Frontal cortex (tissue), 3 donors: ENCODE measurements at regions not wholly inside any gene's neighbourhood (a gene's known extent, or its start where the extent isn't known, plus 50 kb on each side); places are given as distances from the start of the nearest gene placed in this dataset.

Source experiments
- DNase-seq, 2 donors: peaks; one replicate each; pipeline ENCODE4 v3.0.0; 2012; ENCODE audit warnings: low spot score in 2 of 2
- FAIRE-seq: peaks from 2 replicates; lab custom pipeline; 2012; peaks lifted over from hg19 to GRCh38; lab: Jason Lieb, UNC
- donor health status: control.
- donor health status: control.
- donor health status: control.

GRCh38 chr20:57061051-57061900 lies 205.2 kb downstream of the BMP7 start:
- DNase-seq (peak in 1 of 2 donors; percentile 32), FAIRE-seq (no peak)

DNA sequence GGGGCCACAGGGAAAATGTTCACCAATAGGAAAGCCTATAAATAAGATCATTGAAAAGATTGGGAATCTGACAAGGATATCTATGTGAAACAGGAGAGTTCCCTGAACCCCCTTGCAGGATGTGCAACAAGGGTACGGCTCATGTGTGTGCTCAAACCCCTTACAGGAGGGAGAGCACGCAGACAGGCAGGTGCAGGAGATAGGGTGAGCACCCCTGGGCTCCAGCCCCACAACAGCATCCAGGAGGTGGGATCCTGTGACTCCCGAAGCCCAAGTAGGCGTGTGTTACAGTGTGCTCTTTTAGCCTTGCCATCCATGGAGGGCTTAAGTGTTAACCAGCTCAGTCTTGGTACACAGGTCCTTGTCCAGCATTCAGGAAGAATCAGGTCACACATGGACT lies 204.2 kb downstream of the BMP7 start:
- FAIRE-seq (no peak), DNase-seq (no peak)

DNA sequence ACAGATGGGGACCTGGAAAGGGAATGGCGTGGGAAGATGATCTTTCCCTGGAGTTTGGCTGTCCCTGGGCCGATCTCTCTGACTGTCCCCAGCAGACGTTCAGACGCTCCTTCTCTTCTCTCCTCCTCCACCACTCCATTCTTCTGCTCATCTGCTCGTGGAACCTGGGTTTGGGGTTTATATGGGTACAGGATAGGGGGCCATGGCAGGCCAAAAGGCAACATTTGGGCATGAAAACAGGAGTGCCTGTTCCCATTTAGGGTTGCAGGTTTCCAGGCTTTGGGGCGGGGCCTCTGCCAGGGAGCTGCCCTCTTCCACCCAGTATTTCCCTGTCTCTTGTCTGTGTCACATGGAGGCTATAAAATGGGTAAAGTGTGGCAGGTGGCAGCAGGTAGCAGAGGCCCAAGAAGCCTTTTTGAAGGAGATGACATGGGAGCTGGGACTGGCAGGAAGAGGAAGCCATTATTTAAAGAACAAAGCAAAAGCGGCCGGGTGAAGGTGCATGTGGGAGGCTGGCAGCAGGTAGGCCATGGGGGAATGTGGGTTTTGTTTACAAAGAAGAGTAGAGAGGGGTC lies 203.7 kb downstream of the BMP7 start:
- DNase-seq (no peak), FAIRE-seq (no peak)

GRCh38 chr20:57064836-57065235 lies 201.6 kb downstream of the BMP7 start:
- DNase-seq (no peak), FAIRE-seq (no peak)

DNA sequence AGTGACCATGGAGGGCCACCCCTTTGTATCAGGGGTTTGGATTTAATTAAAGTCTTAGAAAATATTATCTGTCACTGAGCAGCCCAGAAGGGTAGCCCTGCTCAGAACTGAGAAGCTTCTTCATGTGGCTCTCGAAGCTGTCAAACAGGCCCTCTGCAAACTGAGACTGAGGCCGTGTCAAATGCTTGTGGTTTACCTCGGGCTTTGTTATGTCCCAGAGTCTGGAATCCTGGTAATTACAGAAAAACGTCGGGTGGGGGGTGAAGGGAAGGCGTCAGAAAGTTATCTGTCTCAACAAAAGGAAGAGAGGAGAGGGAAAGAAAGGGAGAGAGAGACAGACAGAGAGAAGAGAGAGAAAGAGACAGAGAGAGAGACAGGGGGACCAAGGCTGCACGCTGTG lies 200.8 kb downstream of the BMP7 start:
- DNase-seq (no peak), FAIRE-seq (no peak)

DNA sequence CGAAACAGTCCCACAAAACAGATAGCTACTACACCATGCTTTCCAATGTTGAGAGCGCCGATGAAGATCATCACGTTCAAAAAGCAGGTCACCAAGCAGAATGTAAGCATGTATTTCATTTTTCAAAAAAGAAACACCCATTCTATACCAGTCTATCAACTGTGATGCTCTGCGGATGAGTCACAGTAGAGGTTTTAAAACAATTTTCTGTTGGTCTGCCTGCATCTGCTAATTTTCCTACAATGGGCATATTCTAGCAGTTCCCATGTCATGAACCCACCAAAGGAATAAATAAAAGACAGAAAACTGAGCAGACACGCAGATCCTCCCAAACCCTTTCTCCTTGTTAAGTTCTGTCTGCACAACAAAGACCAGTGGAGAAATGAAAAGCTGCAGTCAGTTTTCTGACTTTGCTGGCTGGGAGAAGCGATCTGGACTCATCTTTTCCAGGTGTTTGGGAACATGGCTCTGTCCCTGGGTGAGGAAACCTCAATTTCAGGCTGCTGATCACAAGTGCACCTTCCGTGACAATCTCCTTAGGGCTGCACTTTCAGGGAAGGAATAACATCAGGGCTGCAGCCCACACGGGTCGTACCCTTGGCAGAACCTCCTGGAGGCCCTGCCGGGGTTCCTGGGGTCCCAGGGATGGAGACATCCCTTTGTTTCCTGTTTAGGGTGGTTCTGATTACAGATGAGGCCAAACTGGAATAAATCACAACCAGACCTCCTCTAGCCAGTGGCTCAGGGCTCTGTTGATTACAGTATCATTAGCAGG lies 200.1 kb downstream of the BMP7 start:
- DNase-seq: no peak
- FAIRE-seq: no peak

GRCh38 chr20:57069442-57069841 lies 197.0 kb downstream of the BMP7 start:
- FAIRE-seq: no peak

DNA sequence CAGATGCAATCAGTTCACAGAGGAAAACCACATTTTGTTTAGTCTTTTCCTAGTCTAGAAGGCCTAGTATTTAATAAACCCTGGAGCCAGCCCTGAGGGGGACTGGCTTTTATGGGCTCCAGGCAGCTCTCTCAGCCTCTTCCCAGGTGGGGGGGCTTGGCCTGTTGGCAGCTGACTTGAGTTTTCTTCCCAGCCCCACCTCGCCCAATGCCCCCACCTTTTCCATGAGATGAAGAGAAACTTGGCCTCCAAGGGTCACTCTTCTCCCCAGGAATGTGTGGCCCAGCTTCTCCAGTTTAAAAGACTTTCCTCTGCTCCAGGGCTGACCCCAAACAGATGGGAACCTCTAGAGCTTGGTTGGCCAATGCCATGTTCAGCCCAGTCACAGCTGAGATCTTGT lies 196.1 kb downstream of the BMP7 start:
- no peak for DNase-seq
- FAIRE-seq: no peak

More at GRCh38 chr20:57069442-57069841, 197.0 kb downstream of the BMP7 start:
- no peak for DNase-seq

DNA sequence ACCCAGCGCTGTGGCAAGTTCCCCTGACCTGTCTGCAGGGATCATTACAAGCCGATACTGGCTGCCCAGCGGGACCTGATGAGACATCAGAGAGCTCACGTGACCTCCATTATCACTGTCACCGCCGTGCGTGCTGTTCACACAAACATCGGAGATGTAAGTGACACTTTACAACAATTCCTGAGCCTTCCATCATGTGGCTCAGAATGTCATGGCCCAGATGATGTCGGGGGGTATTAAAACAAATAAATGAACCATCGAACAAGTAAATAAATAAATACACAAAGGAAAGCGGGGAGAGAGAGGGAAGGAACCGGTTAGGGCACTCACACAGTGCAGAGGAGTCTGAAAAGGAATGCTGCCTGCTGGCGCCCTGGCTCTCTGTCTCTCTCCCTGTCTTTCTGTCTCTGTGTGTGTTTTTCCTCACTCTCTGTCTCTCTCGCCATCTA lies 195.1 kb downstream of the BMP7 start:
- FAIRE-seq: no peak

DNA sequence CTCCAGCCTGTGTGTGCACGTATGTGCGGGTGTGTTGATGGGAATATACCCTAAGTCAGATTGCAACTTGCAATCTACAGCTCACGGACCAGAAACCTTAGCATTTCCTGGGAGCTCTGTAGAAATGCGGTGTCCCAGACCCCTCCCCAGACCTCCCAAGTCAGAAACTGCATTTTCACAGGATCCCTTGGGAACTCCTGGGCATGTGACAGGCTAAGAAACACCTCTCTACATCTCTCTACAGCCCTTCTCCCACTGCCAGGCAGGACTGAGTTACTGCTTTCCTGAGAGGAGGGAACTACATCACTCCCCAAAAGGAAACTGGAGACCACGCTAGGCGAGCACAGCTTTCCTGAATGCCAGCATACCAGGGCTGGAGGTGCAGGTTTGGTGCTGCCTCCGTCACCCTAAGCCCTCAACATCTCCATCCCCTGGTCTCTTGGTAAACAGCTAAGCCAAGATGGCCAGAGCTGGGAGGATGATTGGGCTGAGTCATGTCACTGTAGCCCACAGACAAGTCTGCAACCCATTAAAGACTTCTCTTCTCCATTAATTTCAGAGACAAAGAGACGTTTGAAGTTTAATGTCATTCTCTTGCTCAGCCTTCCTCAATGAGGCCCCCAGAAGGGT lies 194.4 kb downstream of the BMP7 start:
- FAIRE-seq (no peak), DNase-seq (no peak)

More for the DNA sequence above, 195.1 kb downstream of the BMP7 start:
- no peak for DNase-seq

DNA sequence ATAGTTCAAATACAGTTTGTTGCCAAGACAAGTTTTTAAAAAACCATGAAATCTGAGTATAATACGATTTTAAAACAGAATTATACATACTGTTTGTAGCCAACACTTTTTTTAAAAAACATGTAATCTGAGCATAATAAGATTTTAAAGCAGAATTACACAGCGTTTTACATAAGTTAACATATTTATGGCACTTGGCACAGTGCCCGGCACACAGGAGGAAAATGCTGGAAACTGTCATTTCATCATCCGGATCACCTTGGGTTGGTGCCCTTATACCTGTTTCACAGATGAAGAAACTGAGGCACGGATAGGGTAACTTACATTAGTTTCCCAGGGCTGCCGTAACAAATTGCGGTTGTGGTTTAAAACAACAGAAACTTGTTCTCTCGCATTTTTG lies 193.0 kb downstream of the BMP7 start:
- no peak for FAIRE-seq
- DNase-seq: no peak

- no peak for FAIRE-seq
- DNase-seq: no peak
These were observed 192.1 kb downstream of the BMP7 start for GRCh38 chr20:57074386-57074785.

DNA sequence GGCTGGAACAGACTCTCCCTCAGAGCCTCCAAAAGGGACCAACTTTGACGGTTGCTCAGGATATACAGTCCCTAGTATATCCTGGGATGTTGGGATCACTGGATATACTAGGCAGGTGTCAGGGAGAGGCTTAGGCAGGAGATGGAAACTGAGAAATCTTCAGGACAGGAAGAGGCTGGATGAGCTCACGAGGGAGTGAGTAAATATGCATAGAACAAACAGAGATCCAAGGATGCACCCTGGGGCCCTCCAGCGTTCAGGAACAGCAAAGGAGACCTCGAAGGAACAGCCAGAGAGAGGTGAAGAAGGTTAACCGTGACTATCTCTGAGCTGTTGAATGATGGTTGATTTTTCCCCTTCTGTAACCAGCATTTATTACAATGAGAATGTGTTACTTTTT lies 191.3 kb downstream of the BMP7 start:
- DNase-seq (no peak), FAIRE-seq (no peak)

DNA sequence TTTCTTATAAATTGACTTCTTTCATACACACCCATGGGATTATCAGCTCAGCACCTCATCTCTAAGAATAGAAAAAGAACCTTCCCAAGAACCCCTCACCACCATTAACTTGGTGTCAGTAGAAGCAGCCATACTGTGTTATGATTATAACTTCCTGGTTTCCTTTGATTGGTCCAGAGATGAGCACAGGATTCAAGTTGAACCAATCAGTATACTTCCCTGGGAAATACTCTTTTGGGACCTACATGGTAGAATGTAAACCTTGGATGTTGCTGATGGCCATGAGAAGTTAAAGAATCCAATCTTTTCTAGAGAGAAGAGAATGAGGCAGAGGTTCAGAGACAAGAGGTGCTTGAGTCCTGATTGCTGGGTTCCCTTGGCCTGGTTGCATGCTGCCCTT lies 190.8 kb downstream of the BMP7 start:
- FAIRE-seq (no peak), DNase-seq (no peak)

DNA sequence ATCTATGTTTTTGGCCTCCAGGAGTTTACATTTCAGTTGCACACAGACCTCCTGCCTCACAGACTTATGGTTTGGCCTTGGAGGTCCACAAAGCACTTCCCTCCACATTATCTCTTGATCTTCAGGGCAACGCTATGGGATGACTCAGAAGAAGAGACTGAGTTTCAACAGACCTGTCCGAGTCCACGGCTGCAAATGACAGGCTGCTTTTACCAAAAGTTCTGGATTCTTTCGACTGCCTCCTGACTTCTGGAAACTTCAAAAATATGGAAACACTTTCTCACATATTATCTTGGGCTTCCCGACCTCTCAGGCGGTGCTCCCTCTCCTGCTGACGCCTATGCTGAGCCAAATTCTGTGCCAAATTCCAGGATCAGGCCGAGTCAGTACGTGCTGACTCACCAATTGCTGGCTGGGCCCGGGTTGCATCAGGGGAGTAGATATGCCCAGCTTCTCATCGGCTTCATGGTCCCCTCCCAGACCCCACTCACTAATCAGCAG lies 190.2 kb downstream of the BMP7 start:
- no peak for FAIRE-seq
- DNase-seq: no peak

DNA sequence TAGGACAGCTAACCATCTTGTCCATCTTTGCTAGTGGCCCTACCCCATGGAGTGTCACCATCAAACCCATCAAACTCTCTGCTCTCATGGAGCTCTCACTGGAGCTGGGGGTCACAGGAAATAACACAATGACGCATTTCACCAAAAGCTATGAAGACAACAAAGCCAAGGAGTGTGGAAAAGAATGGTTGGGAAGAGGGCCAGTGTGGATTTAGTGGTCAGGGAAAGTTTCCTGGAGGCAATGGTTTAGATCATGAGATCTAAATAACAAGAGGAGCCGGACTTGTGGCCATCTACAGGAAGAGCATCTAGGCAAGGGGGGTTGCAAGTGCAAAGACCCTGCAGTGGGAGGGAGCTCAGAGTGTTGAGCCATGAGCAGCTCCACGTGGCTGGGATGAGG lies 189.5 kb downstream of the BMP7 start:
- FAIRE-seq: no peak
- no peak for DNase-seq

DNA sequence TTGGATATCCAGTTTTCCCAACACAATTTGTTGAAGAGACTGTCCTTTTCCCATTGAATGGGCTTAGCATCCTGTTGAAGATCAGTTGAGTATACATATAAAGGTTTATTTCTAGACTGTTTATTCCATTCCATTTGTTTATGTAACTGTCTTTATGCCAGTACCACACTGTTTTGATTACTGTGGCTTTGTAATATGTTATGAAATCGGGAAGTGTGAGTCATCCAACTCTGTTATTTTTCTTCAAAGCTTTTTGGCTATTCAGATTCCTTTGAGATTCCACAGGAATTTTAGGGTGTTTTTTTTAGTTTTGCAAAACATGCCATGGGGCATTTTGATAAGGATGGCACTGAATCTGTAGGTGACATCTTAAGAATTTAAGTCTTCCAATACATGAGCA lies 188.3 kb downstream of the BMP7 start:
- FAIRE-seq (no peak), DNase-seq (no peak)

DNA sequence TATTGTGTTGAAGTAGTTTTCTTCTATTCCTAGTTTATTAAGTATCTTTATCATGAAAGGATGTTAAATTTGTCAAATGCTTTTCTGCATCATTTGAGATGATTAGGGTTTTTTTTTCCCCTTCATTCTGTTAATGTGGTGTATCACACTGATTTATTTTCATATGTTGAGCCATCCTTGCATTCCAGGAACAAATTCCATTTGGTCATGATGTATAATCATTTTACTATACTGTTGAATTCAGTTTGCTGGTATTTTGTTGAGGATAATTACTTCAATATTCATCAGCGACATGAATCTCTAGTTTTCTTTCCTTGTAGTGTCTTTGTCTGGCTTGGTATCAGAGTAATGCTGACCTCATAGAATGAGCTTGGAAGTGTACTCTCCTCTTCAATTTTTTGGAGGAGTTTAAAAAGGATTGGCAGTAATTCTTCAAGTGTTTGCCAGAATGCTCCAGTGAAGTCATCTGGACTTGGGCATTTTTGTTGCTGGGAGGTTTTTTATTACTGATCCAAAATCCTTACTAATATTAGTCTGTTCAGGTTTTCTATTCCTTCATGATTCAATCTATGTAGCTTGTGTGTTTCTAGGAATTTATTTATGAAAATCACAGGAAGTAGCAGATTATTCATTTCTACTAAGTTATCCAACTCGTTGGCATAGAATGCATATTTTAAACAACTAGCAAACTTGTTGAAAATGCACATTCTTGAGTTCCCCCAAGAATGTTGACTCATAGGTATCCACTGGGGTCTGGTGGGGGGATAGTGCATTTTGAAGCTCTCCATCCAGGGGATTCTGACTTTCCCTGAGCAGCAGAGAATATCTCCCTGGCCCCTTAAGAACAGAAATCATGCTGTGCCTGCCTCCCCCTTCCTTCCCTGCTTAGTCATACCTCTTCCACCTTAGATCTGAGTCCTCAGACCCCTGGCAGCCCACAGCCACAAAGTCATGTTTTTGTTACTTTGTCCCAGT lies 187.1 kb downstream of the BMP7 start:
- FAIRE-seq: no peak
- no peak for DNase-seq

DNA sequence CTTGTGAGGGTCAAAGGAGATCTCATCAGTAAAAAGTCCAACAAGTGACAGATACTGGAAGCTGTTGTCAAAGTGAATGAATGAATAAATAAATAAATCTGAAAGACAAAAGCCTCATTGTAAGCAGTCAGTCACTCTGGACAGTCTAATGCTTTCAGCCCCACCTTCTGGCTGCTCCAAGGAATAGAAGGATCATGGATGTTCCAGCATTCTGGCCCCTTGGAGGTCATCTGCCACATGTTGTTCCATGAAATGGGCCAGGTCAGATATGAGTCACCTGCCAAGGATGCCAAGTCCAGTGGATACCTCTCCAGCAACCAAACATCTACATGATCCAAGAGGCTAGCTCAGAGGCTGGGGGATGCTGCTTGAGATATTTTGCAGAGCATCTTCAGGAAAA lies 185.6 kb downstream of the BMP7 start:
- no peak for DNase-seq
- FAIRE-seq: peak; percentile 59
